ENCODE measurements at regions not wholly inside any gene's neighbourhood (a gene's known extent, or its start where the extent isn't known, plus 50 kb on each side); places are given as distances from the start of the nearest gene placed in this dataset.

DNA sequence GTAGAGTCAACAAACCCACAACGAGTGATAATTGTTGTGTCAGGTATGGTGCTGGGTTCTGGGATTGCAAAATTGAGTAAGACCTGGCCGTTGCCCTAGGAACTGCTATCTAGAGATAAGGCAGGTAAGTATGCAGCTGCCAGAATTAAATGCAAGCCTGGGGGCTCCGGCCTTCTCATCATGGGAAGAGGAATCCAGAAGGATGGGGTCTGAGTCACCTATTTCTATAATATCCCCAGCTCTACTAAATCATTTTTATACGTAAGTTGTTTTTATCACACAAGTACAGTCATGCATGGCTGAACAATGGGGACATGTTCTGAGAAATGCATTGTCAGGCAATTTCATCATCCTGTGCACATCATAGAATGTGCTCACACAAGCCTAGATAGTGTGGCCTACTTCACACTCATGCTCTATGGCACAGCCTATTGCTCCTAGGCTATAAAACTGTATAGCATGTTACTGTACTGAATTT, 203.0 kb downstream of the KLF5 start:
- Histone ChIP-seq H3K9me3 (no peaks in the 10 kb centered on the region), H3K27me3 (replicated peaks; ENCODE audit: control insufficient read depth, insufficient read depth, low read length) (no peaks in the 10 kb centered on the region), H3K4me1 (peaks cover 35% of the 10 kb centered on the region), H3K36me3 (ENCODE audit: control insufficient read depth, insufficient read depth, low read length) (no peaks in the 10 kb centered on the region), H3K4me3 (ENCODE audit: low read depth, low read length) (no peak overlapping the region)
- peak; percentile 73 to 81 for DNase-seq
- TF ChIP-seq, protein P1, sequence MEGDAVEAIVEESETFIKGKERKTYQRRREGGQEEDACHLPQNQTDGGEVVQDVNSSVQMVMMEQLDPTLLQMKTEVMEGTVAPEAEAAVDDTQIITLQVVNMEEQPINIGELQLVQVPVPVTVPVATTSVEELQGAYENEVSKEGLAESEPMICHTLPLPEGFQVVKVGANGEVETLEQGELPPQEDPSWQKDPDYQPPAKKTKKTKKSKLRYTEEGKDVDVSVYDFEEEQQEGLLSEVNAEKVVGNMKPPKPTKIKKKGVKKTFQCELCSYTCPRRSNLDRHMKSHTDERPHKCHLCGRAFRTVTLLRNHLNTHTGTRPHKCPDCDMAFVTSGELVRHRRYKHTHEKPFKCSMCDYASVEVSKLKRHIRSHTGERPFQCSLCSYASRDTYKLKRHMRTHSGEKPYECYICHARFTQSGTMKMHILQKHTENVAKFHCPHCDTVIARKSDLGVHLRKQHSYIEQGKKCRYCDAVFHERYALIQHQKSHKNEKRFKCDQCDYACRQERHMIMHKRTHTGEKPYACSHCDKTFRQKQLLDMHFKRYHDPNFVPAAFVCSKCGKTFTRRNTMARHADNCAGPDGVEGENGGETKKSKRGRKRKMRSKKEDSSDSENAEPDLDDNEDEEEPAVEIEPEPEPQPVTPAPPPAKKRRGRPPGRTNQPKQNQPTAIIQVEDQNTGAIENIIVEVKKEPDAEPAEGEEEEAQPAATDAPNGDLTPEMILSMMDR (IDR thresholded peaks at IDR 0.05; ENCODE audit: insufficient read depth in 1 of 2, low read depth in 1 of 2, low read length in 1 of 2, severe bottlenecking in 1 of 2, unreplicated experiment in 1 of 2) = no peak
- Mint-ChIP-seq H3K4me1 (ENCODE audit: low read depth, unreplicated experiment) (peaks cover 54% of the 10 kb centered on the region), H3K27ac (ENCODE audit: unreplicated experiment) (peak overlapping the region; percentile 89), H3K36me3 (ENCODE audit: insufficient read depth, unreplicated experiment) (peaks cover 6% of the 10 kb centered on the region), H3K9me3 (ENCODE audit: unreplicated experiment) (peaks cover 19% of the 10 kb centered on the region), H3K4me3 (ENCODE audit: unreplicated experiment) (no peak overlapping the region), H3K27me3 (ENCODE audit: insufficient read depth, unreplicated experiment) (no peaks in the 10 kb centered on the region)
- intact Hi-C loops (cut with micrococcal nuclease; ENCODE audit: unreplicated experiment) = loop anchor here (1.0 kb wide), 1 partner anchor 12 kb away; no protein-coding TSS in a partner anchor
- CTCF ChIA-PET = interaction anchor here (1.4 kb wide), 1 partner anchor 26 kb away, joined by 3 read pairs; no protein-coding TSS in a partner anchor
- POLR2A ChIA-PET = no interaction called here
- no TSS peak for BruUV-seq (replicated peaks)

DNA sequence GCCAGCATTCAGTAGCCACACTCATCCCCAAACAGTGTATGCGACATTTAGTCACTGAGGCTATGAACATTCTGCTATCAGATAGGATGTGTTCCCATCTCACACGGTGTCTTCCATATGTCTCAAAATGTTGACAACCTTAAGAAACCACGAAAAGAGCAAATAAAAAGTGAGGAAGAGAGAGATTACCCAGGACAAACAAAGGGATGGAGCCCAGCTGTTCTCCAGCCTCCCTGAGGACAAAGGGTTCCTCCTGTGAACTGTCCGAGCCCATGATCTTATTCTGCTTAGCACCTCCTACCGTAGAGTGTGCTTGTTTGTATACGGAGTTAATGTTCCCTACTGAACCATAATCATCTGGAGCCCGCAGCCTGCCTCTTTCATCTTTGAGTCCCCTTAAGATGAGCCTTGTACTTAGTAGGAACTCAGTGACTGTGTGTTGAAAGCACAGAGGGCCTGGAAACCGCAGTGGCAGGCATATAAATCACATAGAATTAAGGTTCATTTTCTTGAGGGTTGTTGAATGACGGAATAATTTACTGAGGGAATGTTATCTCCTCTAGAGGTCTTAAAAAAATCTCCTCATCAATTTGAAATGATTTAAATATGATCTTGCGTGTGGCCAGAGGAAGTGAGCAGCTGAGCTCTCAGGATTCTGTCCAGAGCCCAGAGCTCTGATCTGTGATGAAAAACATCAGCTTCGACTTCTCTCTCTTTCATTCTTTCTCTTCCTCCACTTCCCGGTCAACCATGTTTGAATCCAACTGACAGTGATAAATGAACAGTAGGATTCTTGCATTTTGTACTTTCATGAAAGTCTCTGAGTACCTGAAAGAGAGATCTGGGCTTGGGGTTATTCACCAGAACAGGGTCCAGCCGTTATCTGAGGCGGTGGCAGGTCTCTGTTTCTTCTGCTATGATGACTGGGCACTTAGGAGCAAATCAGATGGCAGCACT, 200.5 kb downstream of the KLF5 start:
- Mint-ChIP-seq H3K4me3 (ENCODE audit: unreplicated experiment) (no peak overlapping the region), H3K4me1 (ENCODE audit: low read depth, unreplicated experiment) (peaks cover 40% of the 10 kb centered on the region), H3K27ac (ENCODE audit: unreplicated experiment) (peak overlapping the region; percentile 60), H3K27me3 (ENCODE audit: insufficient read depth, unreplicated experiment) (no peaks in the 10 kb centered on the region), H3K9me3 (ENCODE audit: unreplicated experiment) (peaks cover 29% of the 10 kb centered on the region), H3K36me3 (ENCODE audit: insufficient read depth, unreplicated experiment) (peaks cover 6% of the 10 kb centered on the region)
- Histone ChIP-seq H3K27me3 (replicated peaks; ENCODE audit: control insufficient read depth, insufficient read depth, low read length) (no peaks in the 10 kb centered on the region), H3K36me3 (ENCODE audit: control insufficient read depth, insufficient read depth, low read length) (no peaks in the 10 kb centered on the region), H3K4me1 (peaks cover 26% of the 10 kb centered on the region), H3K4me3 (ENCODE audit: low read depth, low read length) (no peak overlapping the region), H3K9me3 (no peaks in the 10 kb centered on the region)
- intact Hi-C loops (cut with micrococcal nuclease; ENCODE audit: unreplicated experiment) = no loop called here
- DNase-seq = no peak
- BruUV-seq (replicated peaks) = no TSS peak
- TF ChIP-seq, protein P1 (IDR thresholded peaks at IDR 0.05; ENCODE audit: insufficient read depth in 1 of 2, low read depth in 1 of 2, low read length in 1 of 2, severe bottlenecking in 1 of 2, unreplicated experiment in 1 of 2) = no peak
- POLR2A ChIA-PET = no interaction called here
- CTCF ChIA-PET = no interaction called here

DNA sequence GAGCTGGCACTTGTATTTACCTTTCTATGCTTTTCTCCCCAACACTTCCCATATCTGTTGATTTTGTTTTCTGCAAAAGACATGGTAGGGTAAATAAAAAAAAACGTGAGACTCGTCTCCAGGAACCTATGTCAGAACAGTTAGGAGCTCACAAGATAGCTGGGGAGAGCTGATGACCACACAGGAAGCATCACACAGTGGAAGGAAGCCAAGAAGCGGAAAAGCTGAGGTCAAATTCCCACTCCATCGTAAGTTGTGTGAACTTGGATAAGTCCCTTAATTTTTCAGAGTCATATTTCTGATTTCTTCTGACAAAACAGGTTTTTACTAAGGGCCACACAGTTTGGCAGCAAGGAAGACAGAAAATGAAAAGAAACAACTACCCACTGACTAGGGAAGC, 199.6 kb downstream of the KLF5 start:
- no TSS peak for BruUV-seq (replicated peaks)
- POLR2A ChIA-PET = no interaction called here
- H3K36me3 Mint-ChIP-seq (ENCODE audit: insufficient read depth, unreplicated experiment) = peaks cover 6% of the 10 kb centered on the region

More for the DNA sequence above, 199.6 kb downstream of the KLF5 start:
- Histone ChIP-seq H3K9me3 (no peaks in the 10 kb centered on the region), H3K4me1 (peaks cover 23% of the 10 kb centered on the region), H3K27me3 (replicated peaks; ENCODE audit: control insufficient read depth, insufficient read depth, low read length) (no peaks in the 10 kb centered on the region), H3K36me3 (ENCODE audit: control insufficient read depth, insufficient read depth, low read length) (no peaks in the 10 kb centered on the region), H3K4me3 (ENCODE audit: low read depth, low read length) (no peak overlapping the region)
- Mint-ChIP-seq H3K4me1 (ENCODE audit: low read depth, unreplicated experiment) (peaks cover 37% of the 10 kb centered on the region), H3K9me3 (ENCODE audit: unreplicated experiment) (peaks cover 35% of the 10 kb centered on the region), H3K27ac (ENCODE audit: unreplicated experiment) (peak overlapping the region; percentile 60), H3K27me3 (ENCODE audit: insufficient read depth, unreplicated experiment) (no peaks in the 10 kb centered on the region), H3K4me3 (ENCODE audit: unreplicated experiment) (no peak overlapping the region)
- intact Hi-C loops (cut with micrococcal nuclease; ENCODE audit: unreplicated experiment) = no loop called here
- CTCF ChIA-PET = no interaction called here
- TF ChIP-seq, protein P1 (IDR thresholded peaks at IDR 0.05; ENCODE audit: insufficient read depth in 1 of 2, low read depth in 1 of 2, low read length in 1 of 2, severe bottlenecking in 1 of 2, unreplicated experiment in 1 of 2) = no peak
- no peak for DNase-seq

Data from Caco-2 (cell line).